Fibroblast of skin of back (primary cell): ENCODE measurements at regions not wholly inside any gene's neighbourhood (a gene's known extent, or its start where the extent isn't known, plus 50 kb on each side); places are given as distances from the start of the nearest gene placed in this dataset.
"Not testable (repeated sequence)": the region's sequence is repeated elsewhere in the genome, so short reads cannot be mapped to it uniquely, and the experiment has no call there.

Source experiments
- DNase-seq: peaks from one replicate; pipeline ENCODE4 v3.0.0-alpha.2; 2013

- DNase-seq = no peak
These were observed 797.4 kb upstream of the FBXO33 start for GRCh38 chr14:40229676-40230075.

GRCh38 chr14:40222996-40223395 lies 790.8 kb upstream of the FBXO33 start:
- DNase-seq = no peak

GRCh38 chr14:40221428-40221827 lies 789.2 kb upstream of the FBXO33 start:
- no peak for DNase-seq

- DNase-seq = no peak
These were observed 786.8 kb upstream of the FBXO33 start for GRCh38 chr14:40219032-40219431.

- DNase-seq = no peak
These were observed 786.2 kb upstream of the FBXO33 start for GRCh38 chr14:40218282-40218941.

- DNase-seq = no peak
These were observed 784.7 kb upstream of the FBXO33 start for GRCh38 chr14:40216976-40217375.

GRCh38 chr14:40216408-40216807 lies 784.2 kb upstream of the FBXO33 start:
- not testable (repeated sequence) for DNase-seq

- no peak for DNase-seq
These were observed 781.5 kb upstream of the FBXO33 start for GRCh38 chr14:40213701-40214100.

- DNase-seq = no peak
These were observed 772.4 kb upstream of the FBXO33 start for GRCh38 chr14:40204441-40205175.

GRCh38 chr14:40199101-40199500 lies 766.9 kb upstream of the FBXO33 start:
- no peak for DNase-seq

GRCh38 chr14:40197344-40197743 lies 765.1 kb upstream of the FBXO33 start:
- DNase-seq = no peak

- peak; percentile 67 for DNase-seq
These were observed 755.8 kb upstream of the FBXO33 start for GRCh38 chr14:40188006-40188405.

- DNase-seq = no peak
These were observed 731.9 kb upstream of the FBXO33 start for GRCh38 chr14:40164083-40164482.

GRCh38 chr14:40139657-40140056 lies 707.4 kb upstream of the FBXO33 start:
- DNase-seq = no peak

GRCh38 chr14:40133463-40133862 lies 701.2 kb upstream of the FBXO33 start:
- no peak for DNase-seq

GRCh38 chr14:40129159-40129558 lies 696.9 kb upstream of the FBXO33 start:
- no peak for DNase-seq

GRCh38 chr14:40123816-40124215 lies 691.6 kb upstream of the FBXO33 start:
- DNase-seq = no peak

- peak; percentile 28 for DNase-seq
These were observed 690.9 kb upstream of the FBXO33 start for GRCh38 chr14:40122968-40123648.

- no peak for DNase-seq
These were observed 687.5 kb upstream of the FBXO33 start for GRCh38 chr14:40119765-40120164.

- DNase-seq = peak; percentile 3
These were observed 687.1 kb upstream of the FBXO33 start for GRCh38 chr14:40119321-40119720.

GRCh38 chr14:40115583-40115982 lies 683.4 kb upstream of the FBXO33 start:
- DNase-seq = no peak

- no peak for DNase-seq
These were observed 681.4 kb upstream of the FBXO33 start for GRCh38 chr14:40113671-40114070.

GRCh38 chr14:40100544-40101196 lies 668.4 kb upstream of the FBXO33 start:
- no peak for DNase-seq
